ENCODE measurements at regions not wholly inside any gene's neighbourhood (a gene's known extent, or its start where the extent isn't known, plus 50 kb on each side); places are given as distances from the start of the nearest gene placed in this dataset.

DNA sequence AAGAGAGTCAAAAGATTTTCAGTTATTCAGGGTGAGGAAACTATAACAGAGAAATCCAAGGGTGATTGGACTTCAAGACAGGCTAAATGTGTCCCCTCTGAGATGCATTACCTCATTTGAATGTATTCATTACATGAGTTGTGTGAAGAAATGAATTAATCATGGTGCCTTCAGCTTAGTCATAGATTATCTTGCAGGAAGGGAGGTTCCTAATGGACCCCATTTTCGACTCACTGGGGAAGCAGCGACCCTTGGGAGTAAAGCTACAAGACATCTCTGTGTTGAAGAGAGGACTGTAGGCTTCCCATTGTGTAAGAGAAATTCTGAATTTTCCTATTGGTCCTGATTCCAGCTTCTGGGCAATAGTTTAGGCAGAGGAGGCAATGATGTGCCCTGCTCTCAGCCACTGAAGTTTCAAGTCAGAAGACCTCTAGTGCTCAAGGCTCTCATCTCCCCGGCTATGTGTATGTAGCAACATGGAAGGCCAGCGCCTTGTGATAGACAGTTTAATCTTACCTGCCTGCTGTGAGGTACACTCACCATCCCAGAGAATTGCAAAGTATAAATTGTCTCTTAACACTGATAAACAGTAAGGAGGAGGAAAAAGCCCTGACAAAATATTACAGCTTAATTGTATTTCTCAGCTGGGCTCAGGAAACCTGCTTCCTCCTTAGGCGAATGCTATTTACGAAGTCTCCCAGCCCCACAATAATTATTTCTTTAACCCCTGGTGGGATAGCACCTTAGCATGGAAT is 133.8 kb downstream of the PDCD6IP start:
- TF ChIP-seq, protein P1, sequence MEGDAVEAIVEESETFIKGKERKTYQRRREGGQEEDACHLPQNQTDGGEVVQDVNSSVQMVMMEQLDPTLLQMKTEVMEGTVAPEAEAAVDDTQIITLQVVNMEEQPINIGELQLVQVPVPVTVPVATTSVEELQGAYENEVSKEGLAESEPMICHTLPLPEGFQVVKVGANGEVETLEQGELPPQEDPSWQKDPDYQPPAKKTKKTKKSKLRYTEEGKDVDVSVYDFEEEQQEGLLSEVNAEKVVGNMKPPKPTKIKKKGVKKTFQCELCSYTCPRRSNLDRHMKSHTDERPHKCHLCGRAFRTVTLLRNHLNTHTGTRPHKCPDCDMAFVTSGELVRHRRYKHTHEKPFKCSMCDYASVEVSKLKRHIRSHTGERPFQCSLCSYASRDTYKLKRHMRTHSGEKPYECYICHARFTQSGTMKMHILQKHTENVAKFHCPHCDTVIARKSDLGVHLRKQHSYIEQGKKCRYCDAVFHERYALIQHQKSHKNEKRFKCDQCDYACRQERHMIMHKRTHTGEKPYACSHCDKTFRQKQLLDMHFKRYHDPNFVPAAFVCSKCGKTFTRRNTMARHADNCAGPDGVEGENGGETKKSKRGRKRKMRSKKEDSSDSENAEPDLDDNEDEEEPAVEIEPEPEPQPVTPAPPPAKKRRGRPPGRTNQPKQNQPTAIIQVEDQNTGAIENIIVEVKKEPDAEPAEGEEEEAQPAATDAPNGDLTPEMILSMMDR (optimal IDR thresholded peaks at IDR 0.05 in 1 of 3, IDR thresholded peaks at IDR 0.05 in 1 of 3, conservative IDR thresholded peaks at IDR 0.05 in 1 of 3; ENCODE audit: extremely low read depth in 1 of 3, insufficient read depth in 2 of 3, low read length in 3 of 3) = no peak
- no peak for TF ChIP-seq EZH2 (IDR thresholded peaks at IDR 0.05; ENCODE audit: low read length)

All from keratinocyte (primary cell).